Activated CD4-positive, alpha-beta T cell treated with anti-CD3 and anti-CD28 coated beads, Interleukin-2, amount 50 U/mL, for 16 hours (primary cell): ENCODE measurements at regions not wholly inside any gene's neighbourhood (a gene's known extent, or its start where the extent isn't known, plus 50 kb on each side); places are given as distances from the start of the nearest gene placed in this dataset.

Source experiments
- DNase-seq: peaks from one replicate; pipeline ENCODE4 v3.0.0-alpha.2; 2020

GRCh38 chr3:118011910-118012309 lies 1022.7 kb downstream of the IGSF11 start:
- DNase-seq: no peak

GRCh38 chr3:118029049-118029448 lies 1005.6 kb downstream of the IGSF11 start:
- no peak for DNase-seq

- no peak for DNase-seq
These were observed 998.4 kb downstream of the IGSF11 start for GRCh38 chr3:118036215-118036614.

GRCh38 chr3:118055381-118055780 lies 979.3 kb downstream of the IGSF11 start:
- DNase-seq: no peak

GRCh38 chr3:118057086-118057485 lies 977.6 kb downstream of the IGSF11 start:
- DNase-seq: no peak

GRCh38 chr3:118059096-118059495 lies 975.5 kb downstream of the IGSF11 start:
- no peak for DNase-seq

- no peak for DNase-seq
These were observed 967.2 kb downstream of the IGSF11 start for GRCh38 chr3:118067439-118067838.

- DNase-seq: no peak
These were observed 958.8 kb downstream of the IGSF11 start for GRCh38 chr3:118075873-118076272.

GRCh38 chr3:118077332-118077731 lies 957.3 kb downstream of the IGSF11 start:
- DNase-seq: no peak

GRCh38 chr3:118080889-118081288 lies 953.8 kb downstream of the IGSF11 start:
- DNase-seq: no peak

- DNase-seq: no peak
These were observed 946.0 kb downstream of the IGSF11 start for GRCh38 chr3:118088696-118089095.

GRCh38 chr3:118089563-118089962 lies 945.1 kb downstream of the IGSF11 start:
- no peak for DNase-seq

- DNase-seq: no peak
These were observed 937.4 kb downstream of the IGSF11 start for GRCh38 chr3:118097226-118097625.

GRCh38 chr3:118097660-118098059 lies 937.0 kb downstream of the IGSF11 start:
- DNase-seq: no peak

GRCh38 chr3:118098827-118099226 lies 935.8 kb downstream of the IGSF11 start:
- no peak for DNase-seq

GRCh38 chr3:118101891-118102290 lies 932.8 kb downstream of the IGSF11 start:
- DNase-seq: no peak

- no peak for DNase-seq
These were observed 931.9 kb downstream of the IGSF11 start for GRCh38 chr3:118102737-118103136.

- no peak for DNase-seq
These were observed 926.4 kb downstream of the IGSF11 start for GRCh38 chr3:118108201-118108600.

- no peak for DNase-seq
These were observed 925.9 kb downstream of the IGSF11 start for GRCh38 chr3:118108769-118109168.

- no peak for DNase-seq
These were observed 924.4 kb downstream of the IGSF11 start for GRCh38 chr3:118110211-118110610.

GRCh38 chr3:118116991-118117390 lies 917.7 kb downstream of the IGSF11 start:
- no peak for DNase-seq

- DNase-seq: no peak
These were observed 907.9 kb downstream of the IGSF11 start for GRCh38 chr3:118126751-118127150.

- no peak for DNase-seq
These were observed 906.7 kb downstream of the IGSF11 start for GRCh38 chr3:118127992-118128391.

- no peak for DNase-seq
These were observed 905.8 kb downstream of the IGSF11 start for GRCh38 chr3:118128886-118129285.

GRCh38 chr3:118137778-118138177 lies 896.9 kb downstream of the IGSF11 start:
- DNase-seq: no peak

- DNase-seq: no peak
These were observed 889.7 kb downstream of the IGSF11 start for GRCh38 chr3:118144919-118145318.
